ENCODE measurements at regions not wholly inside any gene's neighbourhood (a gene's known extent, or its start where the extent isn't known, plus 50 kb on each side); places are given as distances from the start of the nearest gene placed in this dataset.
"Not testable (repeated sequence)": the region's sequence is repeated elsewhere in the genome, so short reads cannot be mapped to it uniquely, and the experiment has no call there.

GRCh38 chr20:43832096-43832816 lies 82.4 kb upstream of the TOX2 start:
- Histone ChIP-seq H3K4me1 (ENCODE audit: control insufficient read depth in 3 of 3, insufficient read depth in 2 of 3, low read depth in 1 of 3, low read length in 2 of 3) (no peaks in the 10 kb centered on the region), H3K27ac (ENCODE audit: low read depth in 1 of 3, low read length in 2 of 3) (no peak overlapping the region), H3K36me3 (ENCODE audit: control insufficient read depth in 3 of 3, insufficient read depth in 2 of 3, low read depth in 1 of 3, low read length in 3 of 3) (no peaks in the 10 kb centered on the region), H3K9me3 (ENCODE audit: control insufficient read depth in 2 of 2, insufficient read depth in 1 of 2, low read depth in 1 of 2, low read length in 1 of 2) (peaks cover 0 to 2% of the 10 kb centered on the region in 2 donors), H3K27me3 (ENCODE audit: control insufficient read depth in 3 of 3, insufficient read depth in 3 of 3, low read length in 3 of 3) (peaks cover 0 to 7% (median 0%) of the 10 kb centered on the region in 3 donors), H3K4me3 (ENCODE audit: low read depth in 1 of 3, low read length in 3 of 3) (no peak overlapping the region)
- no peak for DNase-seq
- FAIRE-seq: no peak
- WGBS, 3 donors: 37 to 47% (median 41%) methylated on average over 9 of the region's 9 CpGs

GRCh38 chr20:43831481-43832065 lies 83.1 kb upstream of the TOX2 start:
- peaks cover 0 to 2% of the 10 kb centered on the region in 2 donors for H3K9me3 ChIP-seq (ENCODE audit: control insufficient read depth in 2 of 2, insufficient read depth in 1 of 2, low read depth in 1 of 2, low read length in 1 of 2)
- FAIRE-seq: no peak
- no peaks in the 10 kb centered on the region for H3K36me3 ChIP-seq (ENCODE audit: control insufficient read depth in 3 of 3, insufficient read depth in 2 of 3, low read depth in 1 of 3, low read length in 3 of 3)
- peaks cover 0 to 7% (median 0%) of the 10 kb centered on the region in 3 donors for H3K27me3 ChIP-seq (ENCODE audit: control insufficient read depth in 3 of 3, insufficient read depth in 3 of 3, low read length in 3 of 3)
- no peak for DNase-seq
- no peak overlapping the region for H3K4me3 ChIP-seq (ENCODE audit: low read depth in 1 of 3, low read length in 3 of 3)
- 83 to 90% (median 83%) methylated on average over 14 of the region's 14 CpGs for WGBS, 3 donors
- H3K4me1 ChIP-seq (ENCODE audit: control insufficient read depth in 3 of 3, insufficient read depth in 2 of 3, low read depth in 1 of 3, low read length in 2 of 3): no peaks in the 10 kb centered on the region
- H3K27ac ChIP-seq (ENCODE audit: low read depth in 1 of 3, low read length in 2 of 3): no peak overlapping the region

- no peak overlapping the region for H3K4me3 ChIP-seq (ENCODE audit: low read depth in 1 of 3, low read length in 3 of 3)
- no peaks in the 10 kb centered on the region for H3K36me3 ChIP-seq (ENCODE audit: control insufficient read depth in 3 of 3, insufficient read depth in 2 of 3, low read depth in 1 of 3, low read length in 3 of 3)
- peaks cover 0 to 7% (median 0%) of the 10 kb centered on the region in 3 donors for H3K27me3 ChIP-seq (ENCODE audit: control insufficient read depth in 3 of 3, insufficient read depth in 3 of 3, low read length in 3 of 3)
- no peak for DNase-seq
- H3K27ac ChIP-seq (ENCODE audit: low read depth in 1 of 3, low read length in 2 of 3): no peak overlapping the region
- WGBS, 3 donors: 48 to 83% (median 62%) methylated on average over 5 of the region's 5 CpGs
- FAIRE-seq: no peak
- H3K9me3 ChIP-seq (ENCODE audit: control insufficient read depth in 2 of 2, insufficient read depth in 1 of 2, low read depth in 1 of 2, low read length in 1 of 2): peaks cover 0 to 2% of the 10 kb centered on the region in 2 donors
- no peaks in the 10 kb centered on the region for H3K4me1 ChIP-seq (ENCODE audit: control insufficient read depth in 3 of 3, insufficient read depth in 2 of 3, low read depth in 1 of 3, low read length in 2 of 3)
Measured at GRCh38 chr20:43830883-43831282, 83.8 kb upstream of the TOX2 start.

- no peaks in the 10 kb centered on the region for H3K36me3 ChIP-seq (ENCODE audit: control insufficient read depth in 3 of 3, insufficient read depth in 2 of 3, low read depth in 1 of 3, low read length in 3 of 3)
- no peak overlapping the region for H3K4me3 ChIP-seq (ENCODE audit: low read depth in 1 of 3, low read length in 3 of 3)
- DNase-seq: no peak
- H3K9me3 ChIP-seq (ENCODE audit: control insufficient read depth in 2 of 2, insufficient read depth in 1 of 2, low read depth in 1 of 2, low read length in 1 of 2): peaks cover 0 to 2% of the 10 kb centered on the region in 2 donors
- H3K4me1 ChIP-seq (ENCODE audit: control insufficient read depth in 3 of 3, insufficient read depth in 2 of 3, low read depth in 1 of 3, low read length in 2 of 3): no peaks in the 10 kb centered on the region
- no peak overlapping the region for H3K27ac ChIP-seq (ENCODE audit: low read depth in 1 of 3, low read length in 2 of 3)
- 63 to 81% (median 79%) methylated on average over 6 of the region's 6 CpGs for WGBS, 3 donors
- no peak for FAIRE-seq
- H3K27me3 ChIP-seq (ENCODE audit: control insufficient read depth in 3 of 3, insufficient read depth in 3 of 3, low read length in 3 of 3): peaks cover 0 to 7% (median 0%) of the 10 kb centered on the region in 3 donors
Measured at GRCh38 chr20:43829951-43830690, 84.5 kb upstream of the TOX2 start.

- H3K27me3 ChIP-seq (ENCODE audit: control insufficient read depth in 3 of 3, insufficient read depth in 3 of 3, low read length in 3 of 3): peaks cover 0 to 7% (median 0%) of the 10 kb centered on the region in 3 donors
- peaks cover 0 to 2% of the 10 kb centered on the region in 2 donors for H3K9me3 ChIP-seq (ENCODE audit: control insufficient read depth in 2 of 2, insufficient read depth in 1 of 2, low read depth in 1 of 2, low read length in 1 of 2)
- 56 to 76% (median 63%) methylated on average over 5 of the region's 5 CpGs for WGBS, 3 donors
- H3K36me3 ChIP-seq (ENCODE audit: control insufficient read depth in 3 of 3, insufficient read depth in 2 of 3, low read depth in 1 of 3, low read length in 3 of 3): no peaks in the 10 kb centered on the region
- no peaks in the 10 kb centered on the region for H3K4me1 ChIP-seq (ENCODE audit: control insufficient read depth in 3 of 3, insufficient read depth in 2 of 3, low read depth in 1 of 3, low read length in 2 of 3)
- no peak overlapping the region for H3K27ac ChIP-seq (ENCODE audit: low read depth in 1 of 3, low read length in 2 of 3)
- DNase-seq: peak in 1 of 2 donors; percentile 34
- FAIRE-seq: no peak
- no peak overlapping the region for H3K4me3 ChIP-seq (ENCODE audit: low read depth in 1 of 3, low read length in 3 of 3)
Measured at GRCh38 chr20:43827940-43828562, 86.6 kb upstream of the TOX2 start.

- H3K27me3 ChIP-seq (ENCODE audit: control insufficient read depth in 3 of 3, insufficient read depth in 3 of 3, low read length in 3 of 3); FAIRE-seq; H3K36me3 ChIP-seq (ENCODE audit: control insufficient read depth in 3 of 3, insufficient read depth in 2 of 3, low read depth in 1 of 3, low read length in 3 of 3); H3K27ac ChIP-seq (ENCODE audit: low read depth in 1 of 3, low read length in 2 of 3); H3K4me1 ChIP-seq (ENCODE audit: control insufficient read depth in 3 of 3, insufficient read depth in 2 of 3, low read depth in 1 of 3, low read length in 2 of 3); H3K9me3 ChIP-seq (ENCODE audit: control insufficient read depth in 2 of 2, insufficient read depth in 1 of 2, low read depth in 1 of 2, low read length in 1 of 2); DNase-seq; H3K4me3 ChIP-seq (ENCODE audit: low read depth in 1 of 3, low read length in 3 of 3): not testable (repeated sequence)
- WGBS, 3 donors: 75 to 91% (median 76%) methylated on average over 5 of the region's 5 CpGs
Measured at GRCh38 chr20:43826943-43827342, 87.7 kb upstream of the TOX2 start.

- no peaks in the 10 kb centered on the region for H3K4me1 ChIP-seq (ENCODE audit: control insufficient read depth in 3 of 3, insufficient read depth in 2 of 3, low read depth in 1 of 3, low read length in 2 of 3)
- H3K27me3 ChIP-seq (ENCODE audit: control insufficient read depth in 3 of 3, insufficient read depth in 3 of 3, low read length in 3 of 3): peaks cover 0 to under 1% (median 0%) of the 10 kb centered on the region in 3 donors
- no peak overlapping the region for H3K4me3 ChIP-seq (ENCODE audit: low read depth in 1 of 3, low read length in 3 of 3)
- H3K36me3 ChIP-seq (ENCODE audit: control insufficient read depth in 3 of 3, insufficient read depth in 2 of 3, low read depth in 1 of 3, low read length in 3 of 3): no peaks in the 10 kb centered on the region
- no peaks in the 10 kb centered on the region for H3K9me3 ChIP-seq (ENCODE audit: control insufficient read depth in 2 of 2, insufficient read depth in 1 of 2, low read depth in 1 of 2, low read length in 1 of 2)
- DNase-seq (no peak), FAIRE-seq (no peak)
- 76 to 82% (median 80%) methylated on average over 8 of the region's 8 CpGs for WGBS, 3 donors
- no peak overlapping the region for H3K27ac ChIP-seq (ENCODE audit: low read depth in 1 of 3, low read length in 2 of 3)
Measured at GRCh38 chr20:43825581-43825980, 89.1 kb upstream of the TOX2 start.

- no peaks in the 10 kb centered on the region for H3K36me3 ChIP-seq (ENCODE audit: control insufficient read depth in 3 of 3, insufficient read depth in 2 of 3, low read depth in 1 of 3, low read length in 3 of 3)
- FAIRE-seq: no peak
- H3K4me3 ChIP-seq (ENCODE audit: low read depth in 1 of 3, low read length in 3 of 3): no peak overlapping the region
- no peak for DNase-seq
- WGBS, 3 donors: 20 to 42% (median 26%) methylated on average over 2 of the region's 2 CpGs
- H3K27ac ChIP-seq (ENCODE audit: low read depth in 1 of 3, low read length in 2 of 3): no peak overlapping the region
- no peaks in the 10 kb centered on the region for H3K4me1 ChIP-seq (ENCODE audit: control insufficient read depth in 3 of 3, insufficient read depth in 2 of 3, low read depth in 1 of 3, low read length in 2 of 3)
- no peaks in the 10 kb centered on the region for H3K27me3 ChIP-seq (ENCODE audit: control insufficient read depth in 3 of 3, insufficient read depth in 3 of 3, low read length in 3 of 3)
- no peaks in the 10 kb centered on the region for H3K9me3 ChIP-seq (ENCODE audit: control insufficient read depth in 2 of 2, insufficient read depth in 1 of 2, low read depth in 1 of 2, low read length in 1 of 2)
Measured at GRCh38 chr20:43825051-43825402, 89.6 kb upstream of the TOX2 start.

All from small intestine (tissue), 7 donors.